NCI-H1105 treated with DMSO at 0.1 percent for 48 hours (cell line): ENCODE measurements at regions not wholly inside any gene's neighbourhood (a gene's known extent, or its start where the extent isn't known, plus 50 kb on each side); places are given as distances from the start of the nearest gene placed in this dataset.

Experiments used
- DNase-seq: peaks from one replicate; lab custom pipeline; 2025; lab: John Stamatoyannopoulos, UW

GRCh38 chr20:39310363-39310995 lies 348.3 kb downstream of the DHX35 start:
- no peak for DNase-seq

DNA sequence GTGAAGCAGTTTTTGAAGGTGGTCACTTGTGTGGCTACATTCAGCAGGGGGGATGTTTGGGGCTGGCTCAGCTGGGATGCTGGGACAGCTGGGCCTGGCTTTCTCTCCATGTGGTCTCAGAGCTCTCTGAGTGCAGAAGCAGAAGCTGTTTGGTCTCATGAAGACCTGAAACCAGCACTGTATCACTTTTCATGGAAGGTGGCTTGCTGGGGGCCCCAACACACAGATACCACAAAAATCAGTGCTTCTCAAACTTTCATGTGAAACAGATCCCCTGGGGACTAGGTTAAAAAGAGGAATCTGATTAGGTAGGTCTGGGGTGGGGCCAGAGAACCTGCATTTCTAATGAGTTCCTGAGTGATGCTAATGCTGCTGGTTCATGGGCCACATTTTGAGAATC lies 347.3 kb downstream of the DHX35 start:
- no peak for DNase-seq

GRCh38 chr20:39302312-39302711 lies 340.2 kb downstream of the DHX35 start:
- no peak for DNase-seq

DNA sequence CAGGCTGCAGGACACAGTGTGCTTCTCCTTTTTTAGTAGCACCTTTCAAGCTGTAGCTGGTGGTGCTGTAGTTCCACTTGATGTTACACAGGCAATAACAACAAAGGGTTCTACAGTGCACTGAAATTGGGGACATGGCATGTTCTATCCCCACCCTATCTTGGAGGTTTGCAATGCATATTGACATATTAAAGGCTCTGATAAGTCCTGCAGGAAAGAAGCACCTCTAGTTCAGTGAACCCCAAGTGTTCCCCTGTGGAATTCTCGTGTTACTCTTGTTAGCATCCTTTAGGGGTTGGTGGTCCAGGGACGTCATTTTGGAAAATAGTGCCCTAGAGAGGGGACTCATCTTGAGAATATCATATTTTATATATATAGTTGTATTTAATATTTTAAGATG lies 337.6 kb downstream of the DHX35 start:
- DNase-seq, result no peak

GRCh38 chr20:39298571-39299506 lies 336.7 kb downstream of the DHX35 start:
- DNase-seq, result no peak

GRCh38 chr20:39298121-39298520 lies 336.0 kb downstream of the DHX35 start:
- DNase-seq, result no peak

DNA sequence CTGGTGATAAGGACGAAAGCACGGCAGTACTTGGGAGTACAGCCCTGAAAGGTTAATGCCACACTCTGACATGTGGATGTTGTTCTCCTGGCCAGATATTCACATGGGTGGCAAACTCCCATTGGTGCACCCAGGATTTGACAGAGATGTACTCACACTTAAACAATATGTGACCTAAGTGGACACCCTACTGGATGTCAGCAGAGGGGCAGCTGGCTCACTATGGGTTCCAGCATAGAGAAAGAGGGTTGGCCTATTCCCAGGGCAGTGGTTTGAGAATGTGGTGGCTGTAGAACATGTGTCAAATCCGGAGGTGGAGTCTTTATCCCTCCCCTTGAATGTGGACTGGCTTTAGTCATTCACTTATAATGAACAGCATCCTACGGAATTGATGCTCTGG lies 333.2 kb downstream of the DHX35 start:
- no peak for DNase-seq

GRCh38 chr20:39294137-39294725 lies 332.1 kb downstream of the DHX35 start:
- DNase-seq, result no peak

DNA sequence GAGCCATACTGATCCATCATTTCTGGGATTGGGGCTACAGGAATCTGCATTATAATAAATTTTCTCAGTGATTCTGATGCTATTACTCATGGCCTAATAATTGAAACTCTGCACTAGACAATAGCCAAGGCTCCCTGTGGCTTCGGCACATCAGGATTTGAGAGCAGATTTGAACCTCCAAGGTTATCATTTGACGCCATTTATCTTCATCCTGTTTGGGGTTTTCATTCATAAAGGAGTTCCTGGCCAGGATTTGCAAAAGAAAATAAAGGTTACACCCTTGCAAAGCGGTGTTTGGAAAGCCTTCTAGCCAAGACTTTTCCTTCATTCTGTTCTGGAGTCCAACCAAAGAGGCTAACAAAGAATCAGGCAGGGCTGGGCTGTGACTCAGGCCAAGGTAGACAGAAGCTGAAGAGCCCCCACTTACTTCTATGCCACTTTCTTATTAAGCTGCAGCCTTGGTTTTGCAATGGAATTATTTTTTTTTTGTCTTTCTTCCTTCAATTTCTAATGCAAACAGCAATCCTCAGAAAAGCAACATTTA lies 330.1 kb downstream of the DHX35 start:
- DNase-seq, result no peak

DNA sequence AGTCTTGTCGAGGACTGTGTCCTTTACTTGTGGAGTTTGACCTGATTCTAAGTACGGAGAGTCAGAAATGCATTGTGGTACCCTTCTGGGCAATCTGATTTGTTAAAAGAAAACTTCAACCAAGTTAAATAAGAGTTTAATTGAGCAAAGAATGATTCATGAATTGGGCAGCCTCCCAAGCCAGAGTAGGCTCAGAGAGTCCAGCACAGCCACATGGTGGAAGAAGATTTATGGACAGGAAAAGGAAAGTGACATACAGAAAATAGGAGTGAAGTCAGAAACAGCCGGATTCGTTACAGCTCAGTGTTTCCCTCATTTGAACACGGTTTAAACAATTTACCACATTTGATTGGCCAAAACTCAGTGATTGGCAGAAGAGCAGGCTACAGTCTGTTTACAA lies 329.2 kb downstream of the DHX35 start:
- DNase-seq, result no peak

GRCh38 chr20:39290575-39290974 lies 328.4 kb downstream of the DHX35 start:
- DNase-seq, result no peak

- DNase-seq, result no peak
Measured at GRCh38 chr20:39289831-39290230, 327.7 kb downstream of the DHX35 start.

GRCh38 chr20:39289316-39289715 lies 327.2 kb downstream of the DHX35 start:
- no peak for DNase-seq

DNA sequence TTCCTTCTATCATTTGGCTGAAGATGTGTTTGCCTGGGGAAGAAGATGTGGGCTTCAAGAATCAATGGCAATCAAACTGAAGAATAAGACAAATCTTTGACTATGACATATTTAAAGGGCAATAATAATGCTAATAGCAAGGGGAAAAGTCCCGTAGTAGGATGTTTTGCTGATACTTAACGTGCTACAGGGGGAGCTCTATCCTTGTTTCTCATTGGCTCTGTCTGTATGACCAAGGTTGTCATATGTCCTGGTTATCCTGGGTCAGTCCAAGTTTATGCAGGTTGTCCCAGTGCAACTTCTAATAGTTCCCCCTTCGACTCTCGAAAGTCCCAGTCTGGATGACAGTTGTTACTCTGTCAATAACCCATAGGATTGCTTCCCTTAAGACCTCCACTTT lies 321.3 kb downstream of the DHX35 start:
- no peak for DNase-seq

GRCh38 chr20:39282619-39283092 lies 320.5 kb downstream of the DHX35 start:
- no peak for DNase-seq

- no peak for DNase-seq
Measured at GRCh38 chr20:39280875-39281274, 318.7 kb downstream of the DHX35 start.

DNA sequence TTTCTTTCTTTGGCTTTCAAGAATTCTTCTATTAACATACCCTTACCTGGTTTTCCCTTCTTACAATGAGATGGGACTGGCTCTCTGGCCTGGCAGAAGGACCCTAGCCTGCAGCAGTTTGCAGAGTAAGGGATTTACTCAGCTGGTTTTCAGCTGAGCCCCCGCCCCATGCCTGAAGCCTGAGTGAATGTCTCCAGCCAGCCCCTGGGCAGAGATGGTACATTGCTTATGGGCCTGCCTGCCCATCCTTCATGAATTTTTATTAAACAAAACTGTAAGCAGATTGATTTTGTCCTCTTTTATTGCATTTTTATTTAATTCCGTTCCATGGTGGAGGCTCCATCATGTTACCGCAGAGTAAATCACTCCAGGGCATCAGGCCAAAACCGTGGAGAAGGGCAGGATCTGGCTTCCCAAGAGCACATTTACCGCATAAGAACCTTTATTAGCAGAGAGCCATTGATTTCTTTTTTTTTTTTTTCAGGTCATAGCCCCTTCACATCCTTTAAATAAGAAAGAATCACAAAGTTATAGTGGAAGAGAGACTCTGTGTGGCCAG lies 316.2 kb downstream of the DHX35 start:
- no peak for DNase-seq

- no peak for DNase-seq
Measured at GRCh38 chr20:39277185-39277584, 315.0 kb downstream of the DHX35 start.

DNA sequence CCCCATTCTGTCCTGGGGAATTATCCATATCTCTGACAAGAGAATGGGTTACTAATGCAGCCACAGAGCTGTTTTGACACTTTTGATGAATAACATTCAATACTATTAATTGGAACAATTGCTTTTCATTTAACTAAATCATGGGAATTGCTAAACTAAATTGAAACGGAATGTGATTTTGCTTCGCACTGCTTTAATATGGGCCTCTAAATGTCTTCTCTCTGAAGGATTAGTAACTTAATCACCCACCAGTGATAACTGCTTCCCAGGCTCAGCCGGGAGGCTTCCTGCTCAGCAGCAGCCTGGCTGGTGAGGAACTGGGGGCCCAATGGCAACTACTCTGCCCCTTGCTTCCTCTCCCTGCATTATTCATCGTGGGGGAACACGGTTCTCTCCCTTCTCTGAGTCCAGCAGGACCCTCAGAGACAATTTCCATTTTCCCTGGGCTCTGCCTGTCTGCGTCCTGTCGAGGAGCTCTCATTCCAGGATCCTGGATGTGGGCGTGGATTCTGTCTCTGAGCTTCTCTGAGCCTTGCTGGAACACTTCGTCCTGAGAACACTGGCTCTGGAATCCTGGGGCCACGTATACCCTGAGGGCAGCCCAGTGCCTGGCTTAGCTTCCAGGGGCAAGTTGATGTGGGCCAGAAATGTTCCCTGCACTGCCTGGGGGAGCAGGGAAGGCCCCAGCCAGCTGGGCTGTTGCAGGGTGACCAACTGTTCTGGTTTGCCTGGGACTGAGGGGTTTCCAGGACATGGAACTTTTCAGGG lies 308.9 kb downstream of the DHX35 start:
- DNase-seq, result no peak

DNA sequence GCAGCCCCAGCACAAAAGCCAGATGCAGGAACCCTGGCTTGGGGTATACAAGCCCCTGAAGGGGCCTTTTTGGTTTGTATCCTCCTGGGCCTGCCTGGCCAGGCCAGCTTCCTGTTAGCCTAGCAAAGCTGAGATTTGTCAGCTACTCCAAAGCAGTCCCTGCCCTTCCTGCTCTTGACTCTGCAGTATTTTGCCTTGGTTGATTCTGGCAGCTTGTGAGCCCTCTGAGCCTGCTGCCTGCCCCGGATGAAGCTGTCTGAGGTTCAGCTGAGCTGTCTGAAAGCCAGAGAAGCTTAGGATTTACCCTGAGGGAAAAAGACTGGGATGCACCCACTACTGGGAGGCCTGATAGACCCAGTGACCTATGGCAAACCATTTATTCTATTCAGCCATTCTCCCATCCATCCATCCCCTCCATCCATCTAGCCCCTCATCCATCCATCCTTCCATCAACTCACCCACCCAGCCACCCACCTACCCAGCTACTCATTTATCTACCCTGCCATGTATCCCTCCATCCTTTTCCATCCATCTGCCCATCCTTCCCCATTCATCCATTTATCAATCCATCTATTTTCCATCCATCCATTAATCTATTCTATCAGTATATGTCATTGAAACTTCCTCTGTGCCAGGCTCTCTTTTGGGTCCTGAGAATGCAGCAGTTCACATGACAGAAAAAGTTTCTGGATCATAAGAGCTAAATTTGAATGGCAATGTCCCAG lies 307.5 kb downstream of the DHX35 start:
- no peak for DNase-seq

DNA sequence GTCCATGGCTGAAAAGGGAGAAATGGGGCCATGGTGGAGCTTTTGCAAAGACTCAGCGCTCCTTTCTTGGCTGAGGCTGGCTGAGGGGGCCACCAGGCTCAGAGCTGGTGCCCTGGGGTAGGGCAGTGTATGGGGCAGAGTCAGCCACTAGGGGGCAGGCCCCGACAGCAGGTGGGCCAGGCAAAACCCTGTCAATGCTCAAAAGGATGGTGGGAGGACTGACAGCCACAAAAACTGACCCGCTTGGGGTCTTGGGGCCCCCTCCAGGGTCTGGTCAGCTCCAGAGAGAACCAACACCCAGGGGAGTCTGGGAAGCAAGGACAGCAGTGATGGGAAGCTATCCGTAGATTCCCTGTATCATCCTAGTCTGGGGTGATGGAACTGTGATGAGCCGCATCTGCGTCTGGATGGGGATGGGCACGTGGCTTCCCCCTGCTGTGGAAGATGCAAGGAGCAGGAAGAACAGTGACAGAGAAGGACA lies 306.9 kb downstream of the DHX35 start:
- DNase-seq, result peak; percentile 22
